Endothelial cell of umbilical vein (primary cell): ENCODE measurements at regions not wholly inside any gene's neighbourhood (a gene's known extent, or its start where the extent isn't known, plus 50 kb on each side); places are given as distances from the start of the nearest gene placed in this dataset.
A peak's percentile ranks its signal among the peaks of the same experiment; 100 is the strongest.

ENCODE experiments used
- BruUV-seq: library from RNA; stranded (reverse); fragments of 400-500 nt; replicated peaks from 2 replicates; lab custom pipeline; 2021; lab: Mats Ljungman, UMichigan
- CTCF ChIA-PET: fragments of 300-600, 350-600 bp; sonication (Branson Sonifier 250); formaldehyde crosslinking; loops from one replicate; lab custom pipeline; 2021; ENCODE audit warnings: antibody characterized with exemption, inconsistent platforms; lab: Charles Lee
- POLR2A ChIA-PET: fragments of 300-600, 350-600 bp; sonication (Branson Sonifier 250); formaldehyde crosslinking; loops from one replicate; lab custom pipeline; 2021; ENCODE audit warnings: antibody characterized with exemption, inconsistent platforms; lab: Charles Lee
- DNase-seq: peaks from one replicate; pipeline ENCODE4 v3.0.0-alpha.2; 2011; ENCODE audit warnings: low read depth, low spot score
- FAIRE-seq: peaks from 2 replicates; lab custom pipeline; 2011; peaks lifted over from hg19 to GRCh38; lab: Jason Lieb, UNC
- H2AFZ ChIP-seq: 2 replicates; pipeline ENCODE4 v1.6.0; 2012; ENCODE audit warnings: low read depth, low read length, control low read depth, inconsistent platforms
- H3K27ac ChIP-seq: 2 replicates; pipeline ENCODE4 v1.5.1; 2011; ENCODE audit warnings: low read depth, mild to moderate bottlenecking, control low read depth, low read length, moderate library complexity; ENCODE audit not compliant: insufficient read depth
- H3K27me3 ChIP-seq, 2 experiments: 2 replicates each; pipeline versions ENCODE4 v1.6.0 to v1.6.1; 2011; ENCODE audit warnings: low read length in 2 of 2, mixed read lengths in 1 of 2; ENCODE audit not compliant: control insufficient read depth in 2 of 2, insufficient read depth in 2 of 2
- H3K36me3 ChIP-seq, 2 experiments: 2 replicates in 1 of 2; 3 replicates in 1 of 2; pipeline ENCODE4 v1.5.1; 2011; ENCODE audit warnings: low read length in 2 of 2, mild to moderate bottlenecking in 1 of 2, moderate library complexity in 1 of 2; ENCODE audit not compliant: control insufficient read depth in 2 of 2, insufficient read depth in 2 of 2; ENCODE audit errors: extremely low read depth in 1 of 2
- H3K4me1 ChIP-seq: 3 replicates; pipeline ENCODE4 v1.5.1; 2011; ENCODE audit warnings: mild to moderate bottlenecking, low read length; ENCODE audit not compliant: control insufficient read depth, insufficient read depth; ENCODE audit errors: extremely low read depth
- H3K4me2 ChIP-seq: 2 replicates; pipeline ENCODE4 v1.6.1; 2011; ENCODE audit warnings: low read length, control low read depth, mixed read lengths; ENCODE audit not compliant: insufficient read depth
- H3K4me3 ChIP-seq, 3 experiments: fragments of 200-600 bp in 1 of 3; sonication (generic), shearing (Covaris generic) in 1 of 3; replicated peaks in 1 of 3; 2 replicates each; pipeline ENCODE4 v1.5.1; 2011 to 2016; ENCODE audit warnings: control low read depth in 3 of 3, low read length in 3 of 3, mild to moderate bottlenecking in 2 of 3, inconsistent platforms in 1 of 3, low read depth in 1 of 3, moderate library complexity in 1 of 3; ENCODE audit not compliant: insufficient read depth in 1 of 3
- H3K79me2 ChIP-seq: 2 replicates; pipeline ENCODE4 v1.6.0; 2012; ENCODE audit warnings: low read length, inconsistent platforms; ENCODE audit not compliant: control insufficient read depth, insufficient read depth
- H3K9ac ChIP-seq: replicated peaks from 2 replicates; pipeline ENCODE3; 2011; ENCODE audit warnings: low read length, control low read depth; ENCODE audit not compliant: insufficient read depth; ENCODE audit errors: extremely low read depth
- H3K9me1 ChIP-seq: replicated peaks from 3 replicates; pipeline ENCODE4 v1.6.0; 2011; ENCODE audit warnings: mild to moderate bottlenecking, low read length; ENCODE audit not compliant: control insufficient read depth, insufficient read depth; ENCODE audit errors: extremely low read depth
- H3K9me3 ChIP-seq: replicated peaks from 2 replicates; pipeline ENCODE4 v1.5.1; 2012; ENCODE audit warnings: low read length, inconsistent platforms; ENCODE audit not compliant: control insufficient read depth, insufficient read depth
- H4K20me1 ChIP-seq: replicated peaks from 2 replicates; pipeline ENCODE3; 2011; ENCODE audit warnings: mild to moderate bottlenecking, low read length; ENCODE audit not compliant: control insufficient read depth, insufficient read depth; ENCODE audit errors: extremely low read depth
- EZH2 ChIP-seq: IDR thresholded peaks from 2 replicates; pipeline ENCODE4 v1.6.1; 2012; ENCODE audit warnings: borderline replicate concordance, low read depth, mild to moderate bottlenecking, moderate library complexity, low read length, inconsistent platforms; ENCODE audit not compliant: severe bottlenecking
- FOS ChIP-seq: IDR thresholded peaks from 2 replicates; pipeline ENCODE4 v1.6.1; 2011; ENCODE audit warnings: mild to moderate bottlenecking, low read length, moderate library complexity, borderline replicate concordance; ENCODE audit not compliant: insufficient read depth
- GATA2 ChIP-seq: IDR thresholded peaks from 2 replicates; pipeline ENCODE4 v1.7.0; 2011; ENCODE audit warnings: low read depth, mild to moderate bottlenecking, moderate library complexity, mixed read lengths, low read length; ENCODE audit not compliant: insufficient read length, insufficient read depth
- JUN ChIP-seq: IDR thresholded peaks from 2 replicates; pipeline ENCODE4 v1.6.1; 2011; ENCODE audit warnings: borderline replicate concordance, low read depth; ENCODE audit not compliant: insufficient read length, insufficient read depth
- MAX ChIP-seq: IDR thresholded peaks from 2 replicates; pipeline ENCODE4 v1.6.1; 2011; ENCODE audit not compliant: insufficient read depth, insufficient read length
- MYC ChIP-seq: IDR thresholded peaks from one replicate; pipeline ENCODE4 v1.6.1; 2011; ENCODE audit warnings: mild to moderate bottlenecking, low read depth, low read length
- POLR2A ChIP-seq: IDR thresholded peaks from 2 replicates; pipeline ENCODE4 v1.6.1; 2012; ENCODE audit warnings: low read depth, mild to moderate bottlenecking, control low read depth, low read length
- POLR2AphosphoS5 ChIP-seq: IDR thresholded peaks from 2 replicates; pipeline ENCODE4 v1.6.1; 2012; ENCODE audit warnings: low read depth, mild to moderate bottlenecking, control low read depth, low read length, moderate library complexity; ENCODE audit not compliant: insufficient read depth
- dilution Hi-C: fragments of 300-500 bp; cut with MboI; formaldehyde crosslinking; loops from one replicate; pipeline ENCODE4 v1.15.0; 2019; ENCODE audit warnings: low sequenced_read_pairs; ENCODE audit not compliant: extremely low pct_ligation_motif_present
- intact Hi-C: fragments of 100-400 bp; cut with micrococcal nuclease; formaldehyde crosslinking; loops from one replicate; pipeline ENCODE4 v1.10.0; 2022
- TF ChIP-seq, protein P1 (sequence below), 2 donors: IDR thresholded peaks; 1 replicate in 1 of 2; 2 replicates in 1 of 2; pipeline ENCODE4 v1.5.1; 2011; ENCODE audit warnings: low read length in 2 of 2, mild to moderate bottlenecking in 2 of 2, moderate library complexity in 2 of 2, control low read depth in 1 of 2, inconsistent platforms in 1 of 2, low read depth in 1 of 2; ENCODE audit not compliant: insufficient read depth in 1 of 2; ENCODE audit errors: extremely low read depth in 1 of 2

- CTCF ChIA-PET, result no interaction called here
- Histone ChIP-seq H3K9ac (no peak overlapping the region), H4K20me1 (no peaks in the 10 kb centered on the region), H3K79me2 (no peaks in the 10 kb centered on the region), H3K27ac (no peak overlapping the region), H2AFZ (no peak overlapping the region), H3K4me3 (no peak overlapping the region), H3K4me2 (no peak overlapping the region), H3K27me3 (no peaks in the 10 kb centered on the region), H3K4me1 (no peaks in the 10 kb centered on the region), H3K9me3 (no peaks in the 10 kb centered on the region), H3K9me1 (no peaks in the 10 kb centered on the region), H3K36me3 (no peaks in the 10 kb centered on the region)
- FAIRE-seq (no peak), DNase-seq (peak; percentile 59)
- no TSS peak for BruUV-seq
- dilution Hi-C loops, result no loop called here
- POLR2A ChIA-PET, result no interaction called here
- intact Hi-C loops, result no loop called here
- TF ChIP-seq EZH2, result no peak
- no peak for TF ChIP-seq POLR2A
- no peak for TF ChIP-seq MAX
- no peak for TF ChIP-seq JUN
- TF ChIP-seq GATA2, result no peak
- TF ChIP-seq MYC, result no peak
Measured at GRCh38 chr5:54713923-54714581, 196.5 kb downstream of the SNX18 start.

DNA sequence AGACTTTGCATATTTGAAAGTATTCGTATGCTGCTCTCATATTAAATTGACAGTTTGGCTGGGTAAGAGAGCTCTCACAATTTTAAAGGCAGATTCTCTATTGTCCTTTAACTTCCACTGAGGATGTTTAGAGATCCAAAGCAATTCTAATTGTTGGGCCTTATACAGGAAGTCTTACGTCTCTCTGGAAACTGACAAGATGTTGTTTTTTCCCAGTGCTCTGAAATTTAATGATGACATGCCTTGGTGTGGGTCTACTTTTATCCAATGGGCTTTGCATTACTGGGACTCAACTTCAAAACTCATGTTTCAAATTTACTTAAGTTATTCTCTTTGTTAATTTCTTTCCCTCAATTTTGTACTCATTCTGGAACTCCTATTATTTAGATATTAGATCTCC lies 191.5 kb downstream of the SNX18 start:
- no peaks in the 10 kb centered on the region for H4K20me1 ChIP-seq
- TF ChIP-seq JUN (no peak), POLR2A (no peak), GATA2 (no peak), EZH2 (no peak), MAX (no peak), FOS (no peak), MYC (no peak), POLR2AphosphoS5 (no peak)
- TF ChIP-seq, protein P1, sequence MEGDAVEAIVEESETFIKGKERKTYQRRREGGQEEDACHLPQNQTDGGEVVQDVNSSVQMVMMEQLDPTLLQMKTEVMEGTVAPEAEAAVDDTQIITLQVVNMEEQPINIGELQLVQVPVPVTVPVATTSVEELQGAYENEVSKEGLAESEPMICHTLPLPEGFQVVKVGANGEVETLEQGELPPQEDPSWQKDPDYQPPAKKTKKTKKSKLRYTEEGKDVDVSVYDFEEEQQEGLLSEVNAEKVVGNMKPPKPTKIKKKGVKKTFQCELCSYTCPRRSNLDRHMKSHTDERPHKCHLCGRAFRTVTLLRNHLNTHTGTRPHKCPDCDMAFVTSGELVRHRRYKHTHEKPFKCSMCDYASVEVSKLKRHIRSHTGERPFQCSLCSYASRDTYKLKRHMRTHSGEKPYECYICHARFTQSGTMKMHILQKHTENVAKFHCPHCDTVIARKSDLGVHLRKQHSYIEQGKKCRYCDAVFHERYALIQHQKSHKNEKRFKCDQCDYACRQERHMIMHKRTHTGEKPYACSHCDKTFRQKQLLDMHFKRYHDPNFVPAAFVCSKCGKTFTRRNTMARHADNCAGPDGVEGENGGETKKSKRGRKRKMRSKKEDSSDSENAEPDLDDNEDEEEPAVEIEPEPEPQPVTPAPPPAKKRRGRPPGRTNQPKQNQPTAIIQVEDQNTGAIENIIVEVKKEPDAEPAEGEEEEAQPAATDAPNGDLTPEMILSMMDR (IDR thresholded peaks at IDR 0.05; ENCODE audit: extremely low read depth in 1 of 2, insufficient read depth in 1 of 2, low read depth in 1 of 2, low read length in 2 of 2), result no peak
- FAIRE-seq, result peak; percentile 18
- no peaks in the 10 kb centered on the region for H3K36me3 ChIP-seq
- ChIA-PET POLR2A (no interaction called here), CTCF (interaction anchor here (1.2 kb wide), 2 partner anchors 13 to 135 kb away, joined by 3 to 4 read pairs; no protein-coding TSS in a partner anchor)
- H3K9me3 ChIP-seq, result no peaks in the 10 kb centered on the region
- intact Hi-C loops (no loop called here), dilution Hi-C loops (no loop called here)
- H3K4me3 ChIP-seq, result no peak overlapping the region
- H2AFZ ChIP-seq, result no peak overlapping the region
- DNase-seq, result peak; percentile 24
- H3K4me1 ChIP-seq, result no peaks in the 10 kb centered on the region
- no peak overlapping the region for H3K27ac ChIP-seq
- BruUV-seq, result no TSS peak
- H3K9ac ChIP-seq, result no peak overlapping the region
- H3K27me3 ChIP-seq, result no peaks in the 10 kb centered on the region
- no peak overlapping the region for H3K4me2 ChIP-seq
- H3K9me1 ChIP-seq, result no peaks in the 10 kb centered on the region
- no peaks in the 10 kb centered on the region for H3K79me2 ChIP-seq
